KMS-11 (cell line): ENCODE measurements at regions not wholly inside any gene's neighbourhood (a gene's known extent, or its start where the extent isn't known, plus 50 kb on each side); places are given as distances from the start of the nearest gene placed in this dataset.

Experiments used
- H2AFZ ChIP-seq: fragments of 200-600 bp; sonication (generic); 2 replicates; pipeline ENCODE4 v1.6.1; 2016; ENCODE audit warnings: antibody characterized with exemption, mixed run types, low read depth
- H3K27ac ChIP-seq: fragments of 200-600 bp; sonication (generic); 2 replicates; pipeline ENCODE4 v1.6.1; 2016; ENCODE audit warnings: mild to moderate bottlenecking, mixed run types
- H3K27me3 ChIP-seq: fragments of 200-600 bp; sonication (generic); 2 replicates; pipeline ENCODE4 v1.6.1; 2017; ENCODE audit warnings: mild to moderate bottlenecking, low read depth, mixed run types, moderate library complexity; ENCODE audit not compliant: insufficient read depth
- H3K36me3 ChIP-seq: fragments of 200-600 bp; sonication (generic); 2 replicates; pipeline ENCODE4 v1.6.1; 2017; ENCODE audit warnings: mild to moderate bottlenecking, mixed run types; ENCODE audit not compliant: insufficient read depth
- H3K4me1 ChIP-seq: fragments of 200-600 bp; sonication (generic); 2 replicates; pipeline ENCODE4 v1.6.1; 2016; ENCODE audit warnings: mild to moderate bottlenecking, low read depth, mixed run types; ENCODE audit not compliant: poor library complexity, severe bottlenecking
- H3K4me2 ChIP-seq: fragments of 200-600 bp; sonication (generic); 2 replicates; pipeline ENCODE4 v1.7.0; 2016; ENCODE audit warnings: mild to moderate bottlenecking, mixed run types
- H3K4me3 ChIP-seq: fragments of 200-600 bp; sonication (generic); IDR thresholded peaks from 2 replicates; pipeline ENCODE4 v1.6.1; 2017; ENCODE audit warnings: low read depth, low read length, mixed read lengths; ENCODE audit not compliant: insufficient read depth
- H3K79me2 ChIP-seq: fragments of 200-600 bp; sonication (generic); 2 replicates; pipeline ENCODE4 v1.6.1; 2016; ENCODE audit warnings: low read depth, mixed run types; ENCODE audit not compliant: insufficient read depth
- H3K9ac ChIP-seq: fragments of 200-600 bp; sonication (generic); 2 replicates; pipeline ENCODE4 v1.6.1; 2016; ENCODE audit warnings: mild to moderate bottlenecking, mixed run types
- H4K20me1 ChIP-seq: fragments of 200-600 bp; sonication (generic); 2 replicates; pipeline ENCODE4 v1.6.1; 2016; ENCODE audit warnings: mild to moderate bottlenecking, mixed run types; ENCODE audit not compliant: insufficient read depth
- CTCF ChIP-seq: fragments of 200-600 bp; sonication (generic); conservative IDR thresholded peaks from 2 replicates; pipeline ENCODE4 v1.6.1; 2017; ENCODE audit warnings: low read depth, mild to moderate bottlenecking, antibody characterized with exemption, low read length, moderate library complexity, mixed read lengths

GRCh38 chr5:68545636-68546295 is 330.2 kb downstream of the PIK3R1 start:
- no peak overlapping the region for H2AFZ ChIP-seq
- no peak overlapping the region for H3K9ac ChIP-seq
- no peak overlapping the region for H3K4me2 ChIP-seq
- no peaks in the 10 kb centered on the region for H3K27me3 ChIP-seq
- no peaks in the 10 kb centered on the region for H4K20me1 ChIP-seq
- no peaks in the 10 kb centered on the region for H3K79me2 ChIP-seq
- H3K4me3 ChIP-seq = no peak overlapping the region
- H3K27ac ChIP-seq = no peak overlapping the region
- no peaks in the 10 kb centered on the region for H3K4me1 ChIP-seq
- no peak for TF ChIP-seq CTCF
- no peaks in the 10 kb centered on the region for H3K36me3 ChIP-seq

GRCh38 chr5:68547056-68547455 is 331.5 kb downstream of the PIK3R1 start:
- no peak for TF ChIP-seq CTCF

GRCh38 chr5:68547622-68548021 is 332.1 kb downstream of the PIK3R1 start:
- H3K4me2 ChIP-seq = no peak overlapping the region
- no peaks in the 10 kb centered on the region for H3K27me3 ChIP-seq
- H2AFZ ChIP-seq = no peak overlapping the region
- H3K36me3 ChIP-seq = no peaks in the 10 kb centered on the region
- H3K4me3 ChIP-seq = no peak overlapping the region
- H3K27ac ChIP-seq = no peak overlapping the region
- no peak overlapping the region for H3K9ac ChIP-seq
- TF ChIP-seq CTCF = no peak
- H3K4me1 ChIP-seq = no peaks in the 10 kb centered on the region
- H4K20me1 ChIP-seq = no peaks in the 10 kb centered on the region
- no peaks in the 10 kb centered on the region for H3K79me2 ChIP-seq

More at GRCh38 chr5:68547056-68547455, 331.5 kb downstream of the PIK3R1 start:
- no peaks in the 10 kb centered on the region for H3K4me1 ChIP-seq
- no peak overlapping the region for H2AFZ ChIP-seq
- no peak overlapping the region for H3K27ac ChIP-seq
- no peaks in the 10 kb centered on the region for H4K20me1 ChIP-seq
- H3K4me2 ChIP-seq = no peak overlapping the region
- H3K27me3 ChIP-seq = no peaks in the 10 kb centered on the region
- H3K9ac ChIP-seq = no peak overlapping the region
- H3K4me3 ChIP-seq = no peak overlapping the region
- no peaks in the 10 kb centered on the region for H3K79me2 ChIP-seq
- no peaks in the 10 kb centered on the region for H3K36me3 ChIP-seq

GRCh38 chr5:68548959-68549676 is 333.6 kb downstream of the PIK3R1 start:
- Histone ChIP-seq H3K4me3 (no peak overlapping the region), H3K4me2 (no peak overlapping the region), H3K27ac (no peak overlapping the region)

More at GRCh38 chr5:68548959-68549676, 333.6 kb downstream of the PIK3R1 start:
- Histone ChIP-seq H3K79me2 (no peaks in the 10 kb centered on the region), H3K4me1 (no peaks in the 10 kb centered on the region), H3K9ac (no peak overlapping the region), H3K27me3 (no peaks in the 10 kb centered on the region), H2AFZ (no peak overlapping the region), H3K36me3 (no peaks in the 10 kb centered on the region), H4K20me1 (no peaks in the 10 kb centered on the region)
- TF ChIP-seq CTCF = no peak
